SK-N-SH treated with all-trans-retinoic acid at 6 μM for 48 hours (cell line): ENCODE measurements at regions not wholly inside any gene's neighbourhood (a gene's known extent, or its start where the extent isn't known, plus 50 kb on each side); places are given as distances from the start of the nearest gene placed in this dataset.

Experiments
- OSR1 ChIP-seq: fragments of 250-450 bp; sonication (Bioruptor Pico); IDR thresholded peaks from 2 replicates; pipeline ENCODE4 v1.8.0; 2022; ENCODE audit warnings: moderate library complexity, mild to moderate bottlenecking, inconsistent platforms
- PPARA ChIP-seq: fragments of 250-450 bp; sonication (Bioruptor Pico); IDR thresholded peaks from 2 replicates; pipeline ENCODE4 v1.5.0; 2020; ENCODE audit warnings: mild to moderate bottlenecking, borderline replicate concordance
- RARB ChIP-seq: fragments of 250-450 bp; sonication (Bioruptor Pico); IDR thresholded peaks from 2 replicates; pipeline ENCODE4 v1.8.0; 2021; ENCODE audit warnings: mild to moderate bottlenecking, moderate library complexity
- ZFP3 ChIP-seq: fragments of 250-450 bp; sonication (Bioruptor Pico); IDR thresholded peaks from 2 replicates; pipeline ENCODE4 v1.5.0; 2020; ENCODE audit warnings: mild to moderate bottlenecking, moderate library complexity
- ZFP30 ChIP-seq: fragments of 450-650 bp; formaldehyde crosslinking; IDR thresholded peaks from 2 replicates; pipeline ENCODE4 v1.5.0; 2022; ENCODE audit warnings: mild to moderate bottlenecking, moderate library complexity
- TF ChIP-seq, protein P1 (sequence below): fragments of 250-450 bp; sonication (Bioruptor Pico); IDR thresholded peaks from 2 replicates; pipeline ENCODE4 v1.5.1; 2020; ENCODE audit warnings: low read depth, mild to moderate bottlenecking, moderate library complexity

DNA sequence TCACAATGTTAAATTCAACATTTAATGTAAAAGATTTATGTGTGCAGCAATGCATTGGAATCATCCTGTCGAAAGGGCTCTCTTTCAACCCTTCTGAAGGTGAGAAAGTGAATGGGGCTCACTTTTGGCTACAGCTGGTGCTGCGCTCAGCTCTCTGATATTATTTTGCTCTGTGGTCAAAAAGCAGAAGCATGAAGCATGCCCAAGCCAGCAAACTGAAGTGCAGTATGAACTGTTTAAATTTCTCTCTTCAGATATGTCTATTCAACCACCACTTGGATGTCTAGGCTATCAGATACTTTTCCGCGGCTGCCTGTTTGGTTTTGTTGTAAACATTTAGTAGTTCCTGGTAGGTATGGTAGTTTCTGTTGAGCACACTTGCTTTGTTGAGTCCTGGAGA is 216.9 kb upstream of the TMPRSS15 start:
- TF ChIP-seq ZFP30 (CRISPR knock-in tag) = no peak
- TF ChIP-seq OSR1 = no peak
- TF ChIP-seq PPARA (CRISPR knock-in tag) = no peak
- no peak for TF ChIP-seq RARB (CRISPR knock-in tag)
- TF ChIP-seq ZFP3 (CRISPR knock-in tag) = no peak
- TF ChIP-seq, protein P1, sequence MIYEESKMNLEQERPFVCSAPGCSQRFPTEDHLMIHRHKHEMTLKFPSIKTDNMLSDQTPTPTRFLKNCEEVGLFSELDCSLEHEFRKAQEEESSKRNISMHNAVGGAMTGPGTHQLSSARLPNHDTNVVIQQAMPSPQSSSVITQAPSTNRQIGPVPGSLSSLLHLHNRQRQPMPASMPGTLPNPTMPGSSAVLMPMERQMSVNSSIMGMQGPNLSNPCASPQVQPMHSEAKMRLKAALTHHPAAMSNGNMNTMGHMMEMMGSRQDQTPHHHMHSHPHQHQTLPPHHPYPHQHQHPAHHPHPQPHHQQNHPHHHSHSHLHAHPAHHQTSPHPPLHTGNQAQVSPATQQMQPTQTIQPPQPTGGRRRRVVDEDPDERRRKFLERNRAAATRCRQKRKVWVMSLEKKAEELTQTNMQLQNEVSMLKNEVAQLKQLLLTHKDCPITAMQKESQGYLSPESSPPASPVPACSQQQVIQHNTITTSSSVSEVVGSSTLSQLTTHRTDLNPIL (CRISPR knock-in tag) = no peak
